Ovary (tissue), 7 donors: ENCODE measurements at regions not wholly inside any gene's neighbourhood (a gene's known extent, or its start where the extent isn't known, plus 50 kb on each side); places are given as distances from the start of the nearest gene placed in this dataset.

Experiments
- DNase-seq, 5 donors: peaks; one replicate each; pipeline ENCODE4 v3.0.0-alpha.2; 2019 to 2020
- H3K27ac ChIP-seq, 2 donors: fragments of 200-600 bp; one replicate each; pipeline versions ENCODE4 v1.5.1 to v1.8.0; 2019 to 2022
- H3K27me3 ChIP-seq: fragments of 200-600 bp; one replicate; pipeline ENCODE4 v1.8.0; 2022
- H3K36me3 ChIP-seq: fragments of 200-600 bp; sonication (generic); one replicate; pipeline ENCODE4 v1.5.1; 2019
- H3K4me1 ChIP-seq: one replicate; pipeline ENCODE4 v1.8.1; 2013; ENCODE audit warnings: mild to moderate bottlenecking, moderate library complexity; ENCODE audit not compliant: insufficient read depth
- H3K4me3 ChIP-seq: fragments of 200-600 bp; sonication (generic); one replicate; pipeline ENCODE4 v1.5.1; 2017
- H3K9me3 ChIP-seq, 2 donors: fragments of 200-600 bp in 1 of 2; sonication (generic) in 1 of 2; one replicate each; pipeline versions ENCODE4 v1.5.1 to v1.8.1; 2013 to 2019; ENCODE audit warnings: mild to moderate bottlenecking in 1 of 2, moderate library complexity in 1 of 2
- EP300 ChIP-seq: sonication (generic); formaldehyde crosslinking; IDR thresholded peaks from one replicate; pipeline ENCODE4 v1.6.1; 2017; ENCODE audit warnings: antibody characterized with exemption
- POLR2A ChIP-seq: fragments of 450-650 bp; IDR thresholded peaks from one replicate; pipeline ENCODE4 v1.6.1; 2017; ENCODE audit warnings: antibody characterized with exemption, mild to moderate bottlenecking, moderate library complexity
- WGBS, 3 donors: extraction: QIAGEN DNeasy Blood & Tissue Kit in 1 of 3; methylation state at CpG; one replicate each; pipeline versions ENCODE4 v1.1.5 to v1.1.7; 2013 to 2017; 5-methylcytosine and 5-hydroxymethylcytosine counted together
- intact Hi-C, 4 donors: fragments of 100-400 bp; cut with DNase I; formaldehyde crosslinking; loops; one replicate each; pipeline versions ENCODE4 v1.11.0 to v1.15.1; 2022 to 2023
- TF ChIP-seq, protein P1 (sequence below), 3 donors: fragments of 450-650 bp in 2 of 3; fragments of 200-600 bp in 1 of 3; IDR thresholded peaks; one replicate each; pipeline versions ENCODE4 v1.5.1 to v1.8.0; 2016 to 2022; ENCODE audit warnings: antibody characterized with exemption in 3 of 3, mild to moderate bottlenecking in 1 of 3
- donor health status: DM: no; HTN: no; CAD: no; lungs with moderate emphysema.
- donor health status: DM: no; HTN: no; CAD: no.
- donor health status: Bipolar disorder and iron deficiency.
- donor health status: DM: no; HTN: no; CAD: no.
- donor health status: DM: yes; HTN: yes; CAD: no.

DNA sequence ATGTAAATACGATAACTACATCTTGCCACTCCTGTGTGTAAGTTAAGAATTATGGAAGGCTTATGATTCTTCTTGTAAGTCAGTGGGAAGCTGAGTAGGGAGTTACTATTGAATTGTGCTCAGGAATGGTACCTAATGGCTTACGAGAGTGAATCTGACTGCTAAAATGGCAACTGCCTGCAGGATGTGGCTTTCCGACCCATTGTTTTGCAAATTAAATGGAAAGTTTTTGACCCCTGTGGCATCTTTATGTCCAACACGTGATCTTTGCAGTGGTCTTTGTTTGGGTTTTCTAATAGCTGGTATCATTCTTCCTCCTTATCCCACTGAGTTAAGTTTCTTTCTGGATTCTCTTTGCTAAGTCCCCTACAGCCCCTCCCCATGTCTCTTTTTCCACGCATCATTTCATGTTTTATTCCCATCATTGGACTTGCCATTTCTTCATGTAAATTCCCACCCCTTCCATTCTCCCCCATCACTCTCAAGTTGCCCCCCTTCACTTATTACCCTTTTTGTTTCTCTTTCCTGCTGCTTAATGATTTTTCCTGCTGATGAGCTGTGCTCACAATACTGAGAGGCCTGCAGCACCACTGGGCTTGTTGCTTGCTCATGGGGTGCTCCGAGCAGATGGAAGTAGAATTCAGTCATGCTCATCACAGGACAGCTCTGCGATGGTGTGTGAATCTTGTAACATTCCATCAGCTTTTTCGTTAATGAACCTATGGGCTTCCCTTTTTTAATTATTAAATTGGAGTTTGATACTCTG lies 428.2 kb upstream of the IL12A start:
- Histone ChIP-seq H3K36me3 (no peaks in the 10 kb centered on the region), H3K27me3 (no peaks in the 10 kb centered on the region), H3K4me1 (no peaks in the 10 kb centered on the region), H3K4me3 (no peak overlapping the region), H3K27ac (no peak overlapping the region), H3K9me3 (no peaks in the 10 kb centered on the region)
- TF ChIP-seq, protein P1, sequence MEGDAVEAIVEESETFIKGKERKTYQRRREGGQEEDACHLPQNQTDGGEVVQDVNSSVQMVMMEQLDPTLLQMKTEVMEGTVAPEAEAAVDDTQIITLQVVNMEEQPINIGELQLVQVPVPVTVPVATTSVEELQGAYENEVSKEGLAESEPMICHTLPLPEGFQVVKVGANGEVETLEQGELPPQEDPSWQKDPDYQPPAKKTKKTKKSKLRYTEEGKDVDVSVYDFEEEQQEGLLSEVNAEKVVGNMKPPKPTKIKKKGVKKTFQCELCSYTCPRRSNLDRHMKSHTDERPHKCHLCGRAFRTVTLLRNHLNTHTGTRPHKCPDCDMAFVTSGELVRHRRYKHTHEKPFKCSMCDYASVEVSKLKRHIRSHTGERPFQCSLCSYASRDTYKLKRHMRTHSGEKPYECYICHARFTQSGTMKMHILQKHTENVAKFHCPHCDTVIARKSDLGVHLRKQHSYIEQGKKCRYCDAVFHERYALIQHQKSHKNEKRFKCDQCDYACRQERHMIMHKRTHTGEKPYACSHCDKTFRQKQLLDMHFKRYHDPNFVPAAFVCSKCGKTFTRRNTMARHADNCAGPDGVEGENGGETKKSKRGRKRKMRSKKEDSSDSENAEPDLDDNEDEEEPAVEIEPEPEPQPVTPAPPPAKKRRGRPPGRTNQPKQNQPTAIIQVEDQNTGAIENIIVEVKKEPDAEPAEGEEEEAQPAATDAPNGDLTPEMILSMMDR (IDR thresholded peaks at IDR 0.05), result no peak
- TF ChIP-seq POLR2A, result no peak
- no peak for TF ChIP-seq EP300
- WGBS, 3 donors, result 55 to 57% (median 57%) methylated on average over 8 of the region's 8 CpGs
- no peak for DNase-seq
- intact Hi-C loops, result no loop called here

DNA sequence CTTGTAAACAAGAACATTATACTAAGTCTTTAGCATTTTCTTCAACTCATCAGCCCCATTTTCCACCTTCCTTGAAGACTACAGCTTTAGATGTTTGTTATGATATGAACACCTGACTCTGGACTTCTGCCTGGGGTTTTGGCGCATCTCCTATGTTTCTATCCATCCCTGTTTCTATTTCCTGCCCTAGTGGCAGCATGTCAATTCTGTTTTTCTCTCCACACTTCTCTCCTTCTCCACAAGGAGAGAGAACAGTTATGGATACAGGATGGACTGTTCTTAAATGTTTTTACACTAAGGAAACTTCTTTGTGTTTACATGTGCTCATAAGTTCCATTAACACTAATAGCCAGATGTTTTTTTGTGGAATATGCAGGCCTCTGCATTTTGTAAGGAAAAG lies 423.3 kb upstream of the IL12A start:
- DNase-seq, result no peak
- H3K36me3 ChIP-seq, result no peaks in the 10 kb centered on the region
- H3K27me3 ChIP-seq, result no peaks in the 10 kb centered on the region
- no peaks in the 10 kb centered on the region for H3K4me1 ChIP-seq
- H3K9me3 ChIP-seq, result no peaks in the 10 kb centered on the region
- TF ChIP-seq POLR2A (no peak), EP300 (no peak)
- TF ChIP-seq, protein P1 (IDR thresholded peaks at IDR 0.05), result no peak
- intact Hi-C loops, result no loop called here
- 79 to 89% (median 84%) methylated on average over 1 of the region's 1 CpG for WGBS, 3 donors
- H3K4me3 ChIP-seq, result no peak overlapping the region
- no peak overlapping the region for H3K27ac ChIP-seq

DNA sequence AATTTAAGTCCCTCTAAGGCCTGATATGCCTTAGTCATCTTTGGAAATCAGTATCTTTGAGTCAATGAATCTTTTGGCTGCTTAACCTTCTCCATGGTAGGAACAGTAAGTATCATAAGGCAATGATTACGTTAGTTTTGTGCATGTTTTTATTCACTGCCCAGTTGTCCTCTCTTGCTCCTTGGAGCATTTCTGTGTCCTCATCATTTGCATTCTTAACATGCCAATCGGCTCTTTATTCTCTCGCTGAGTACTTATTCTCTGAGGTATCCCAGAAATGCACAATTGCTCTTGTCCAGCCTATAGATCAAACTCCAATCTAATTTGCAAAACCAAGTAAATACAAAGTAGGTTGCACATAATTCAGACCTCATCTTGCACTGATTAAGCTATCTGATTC lies 405.0 kb upstream of the IL12A start:
- no peaks in the 10 kb centered on the region for H3K27me3 ChIP-seq
- no peaks in the 10 kb centered on the region for H3K4me1 ChIP-seq
- intact Hi-C loops, result no loop called here
- no peak for DNase-seq
- no peaks in the 10 kb centered on the region for H3K9me3 ChIP-seq
- H3K27ac ChIP-seq, result no peak overlapping the region
- no peaks in the 10 kb centered on the region for H3K36me3 ChIP-seq
- no peak overlapping the region for H3K4me3 ChIP-seq
- WGBS, 3 donors, result 24 to 33% (median 27%) methylated on average over 3 of the region's 3 CpGs
- TF ChIP-seq, protein P1 (IDR thresholded peaks at IDR 0.05), result no peak
- TF ChIP-seq POLR2A, result no peak
- TF ChIP-seq EP300, result no peak

DNA sequence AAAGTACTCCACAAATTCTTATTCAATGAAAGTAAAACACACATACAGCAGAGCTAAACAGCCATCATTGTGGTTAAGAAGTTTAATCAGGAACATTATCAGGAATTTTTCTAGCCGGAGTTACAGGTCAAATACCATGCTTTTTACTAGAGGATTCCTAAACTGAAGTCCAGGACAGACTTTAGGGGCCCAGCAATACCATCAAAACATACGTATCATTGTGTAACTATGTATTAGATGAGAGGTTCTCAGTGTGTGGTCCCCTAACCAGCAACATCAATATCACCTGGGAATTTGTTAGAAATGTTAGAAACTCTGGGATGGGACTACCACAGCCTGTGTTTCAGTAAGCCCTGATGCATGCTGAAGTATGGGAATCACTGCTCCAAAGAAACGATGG lies 404.2 kb upstream of the IL12A start:
- Histone ChIP-seq H3K4me1 (no peaks in the 10 kb centered on the region), H3K27ac (no peak overlapping the region), H3K9me3 (no peaks in the 10 kb centered on the region), H3K27me3 (no peaks in the 10 kb centered on the region), H3K4me3 (no peak overlapping the region), H3K36me3 (no peaks in the 10 kb centered on the region)
- no peak for DNase-seq
- TF ChIP-seq, protein P1 (IDR thresholded peaks at IDR 0.05), result no peak
- TF ChIP-seq EP300 (no peak), POLR2A (no peak)
- WGBS, 3 donors, result 47 to 55% (median 48%) methylated on average over 3 of the region's 3 CpGs
- intact Hi-C loops, result no loop called here
